ENCODE measurements at regions not wholly inside any gene's neighbourhood (a gene's known extent, or its start where the extent isn't known, plus 50 kb on each side); places are given as distances from the start of the nearest gene placed in this dataset.
A peak's percentile ranks its signal among the peaks of the same experiment; 100 is the strongest.

DNA sequence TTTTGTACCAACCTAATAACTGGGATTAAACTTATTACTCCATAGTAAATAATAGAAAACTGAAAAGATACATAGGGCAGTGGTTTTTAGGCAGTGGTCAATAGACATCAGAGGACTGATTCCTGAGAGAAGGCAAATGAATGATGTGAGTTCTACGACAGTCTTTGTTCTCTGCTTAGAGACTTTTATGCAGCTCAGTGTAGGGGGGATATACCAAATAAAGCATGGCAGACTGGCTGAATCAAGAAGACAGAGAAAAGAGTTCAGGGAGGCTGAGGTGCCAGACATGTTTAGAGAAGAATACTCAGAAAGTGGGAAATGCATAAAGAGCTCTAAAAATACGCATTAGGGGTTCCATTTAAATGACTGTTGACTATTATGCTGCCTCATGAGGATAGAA is 320.8 kb upstream of the FAR2 start:
- H3K23ac ChIP-seq (ENCODE audit: low read length), result no peak overlapping the region
- no peaks in the 10 kb centered on the region for H3K4me1 ChIP-seq (ENCODE audit: control insufficient read depth, low read depth, low read length)
- no peak overlapping the region for H3K4me3 ChIP-seq (ENCODE audit: low read length)
- H3K79me2 ChIP-seq (ENCODE audit: control insufficient read depth, insufficient read depth, low read length), result no peaks in the 10 kb centered on the region
- H3K27me3 ChIP-seq (ENCODE audit: insufficient read depth, low read length, poor library complexity), result no peaks in the 10 kb centered on the region
- no peak overlapping the region for H4K8ac ChIP-seq (ENCODE audit: low read depth, low read length)
- H3K4ac ChIP-seq (ENCODE audit: low read depth, low read length), result no peak overlapping the region
- H3K27ac ChIP-seq (ENCODE audit: low read depth, low read length), result no peak overlapping the region
- peak; percentile 6 for DNase-seq
- no peak overlapping the region for H3K9ac ChIP-seq (ENCODE audit: low read length)
- no peak overlapping the region for H3K4me2 ChIP-seq (ENCODE audit: low read length)
- H2BK5ac ChIP-seq (ENCODE audit: low read length), result no peak overlapping the region
- H2BK15ac ChIP-seq (replicated peaks; ENCODE audit: low read depth), result no peak overlapping the region
- WGBS (ENCODE audit: extremely low coverage, insufficient coverage, low lambda C conversion rate), result no CpG with 5 or more reads among the region's 2 CpGs
- no peaks in the 10 kb centered on the region for H3K79me1 ChIP-seq (ENCODE audit: low read length)
- no peak overlapping the region for H4K5ac ChIP-seq (ENCODE audit: low read length)
- no peak overlapping the region for H2BK120ac ChIP-seq (ENCODE audit: low read depth, low read length)
- no peak overlapping the region for H2AK5ac ChIP-seq (ENCODE audit: low read length)
- no peak overlapping the region for H3K56ac ChIP-seq (ENCODE audit: low read length)
- no peaks in the 10 kb centered on the region for H3K36me3 ChIP-seq (ENCODE audit: control insufficient read depth, insufficient read depth, low read length)
- no peak overlapping the region for H3K18ac ChIP-seq (ENCODE audit: low read length)

GRCh38 chr12:28830491-28830890 is 318.6 kb upstream of the FAR2 start:
- Histone ChIP-seq H3K18ac (ENCODE audit: low read length) (no peak overlapping the region), H3K9ac (ENCODE audit: low read length) (no peak overlapping the region), H3K4me3 (ENCODE audit: low read length) (no peak overlapping the region), H2BK5ac (ENCODE audit: low read length) (no peak overlapping the region), H2AK5ac (ENCODE audit: low read length) (no peak overlapping the region), H3K27ac (ENCODE audit: low read depth, low read length) (no peak overlapping the region), H2BK15ac (replicated peaks; ENCODE audit: low read depth) (no peak overlapping the region), H3K79me1 (ENCODE audit: low read length) (no peaks in the 10 kb centered on the region), H4K8ac (ENCODE audit: low read depth, low read length) (no peak overlapping the region), H3K56ac (ENCODE audit: low read length) (no peak overlapping the region), H3K4me1 (ENCODE audit: control insufficient read depth, low read depth, low read length) (no peaks in the 10 kb centered on the region), H3K4me2 (ENCODE audit: low read length) (no peak overlapping the region), H3K4ac (ENCODE audit: low read depth, low read length) (no peak overlapping the region), H2BK120ac (ENCODE audit: low read depth, low read length) (no peak overlapping the region), H3K36me3 (ENCODE audit: control insufficient read depth, insufficient read depth, low read length) (no peaks in the 10 kb centered on the region), H3K79me2 (ENCODE audit: control insufficient read depth, insufficient read depth, low read length) (no peaks in the 10 kb centered on the region), H3K23ac (ENCODE audit: low read length) (no peak overlapping the region), H3K27me3 (ENCODE audit: insufficient read depth, low read length, poor library complexity) (no peaks in the 10 kb centered on the region), H4K5ac (ENCODE audit: low read length) (no peak overlapping the region)
- no peak for DNase-seq
- no CpG with 5 or more reads among the region's 11 CpGs for WGBS (ENCODE audit: extremely low coverage, insufficient coverage, low lambda C conversion rate)

DNA sequence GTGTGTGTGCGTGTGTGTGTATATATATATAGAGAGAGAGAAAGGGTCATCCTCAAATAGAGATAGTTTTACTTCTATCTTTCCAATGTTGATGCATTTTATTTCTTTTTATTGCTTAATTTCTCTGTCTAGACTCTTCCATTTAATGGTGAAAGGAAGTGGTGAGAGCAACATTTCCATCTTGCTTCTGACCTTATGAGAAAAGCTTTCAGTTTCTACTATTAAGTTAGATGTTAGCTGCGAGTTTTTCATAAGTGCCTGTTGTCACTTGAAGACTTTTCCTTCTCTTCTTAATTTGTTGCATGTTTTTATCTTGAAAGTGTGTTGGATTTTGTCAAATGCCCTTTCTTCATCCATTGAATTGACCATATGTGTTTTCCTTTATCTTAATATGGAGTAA is 304.4 kb upstream of the FAR2 start:
- no peak overlapping the region for H2BK5ac ChIP-seq (ENCODE audit: low read length)
- no peak overlapping the region for H3K4me3 ChIP-seq (ENCODE audit: low read length)
- no peak overlapping the region for H3K56ac ChIP-seq (ENCODE audit: low read length)
- no peak overlapping the region for H4K8ac ChIP-seq (ENCODE audit: low read depth, low read length)
- no peak overlapping the region for H3K9ac ChIP-seq (ENCODE audit: low read length)
- no peak overlapping the region for H3K4me2 ChIP-seq (ENCODE audit: low read length)
- H3K18ac ChIP-seq (ENCODE audit: low read length), result no peak overlapping the region
- H3K79me2 ChIP-seq (ENCODE audit: control insufficient read depth, insufficient read depth, low read length), result no peaks in the 10 kb centered on the region
- no peak overlapping the region for H4K5ac ChIP-seq (ENCODE audit: low read length)
- H3K27me3 ChIP-seq (ENCODE audit: insufficient read depth, low read length, poor library complexity), result no peaks in the 10 kb centered on the region
- no peak for DNase-seq
- H3K23ac ChIP-seq (ENCODE audit: low read length), result no peak overlapping the region
- WGBS (ENCODE audit: extremely low coverage, insufficient coverage, low lambda C conversion rate), result no CpG with 5 or more reads among the region's 2 CpGs
- H3K27ac ChIP-seq (ENCODE audit: low read depth, low read length), result no peak overlapping the region
- H3K79me1 ChIP-seq (ENCODE audit: low read length), result no peaks in the 10 kb centered on the region
- no peak overlapping the region for H2AK5ac ChIP-seq (ENCODE audit: low read length)
- H2BK15ac ChIP-seq (replicated peaks; ENCODE audit: low read depth), result no peak overlapping the region
- no peak overlapping the region for H3K4ac ChIP-seq (ENCODE audit: low read depth, low read length)
- H3K4me1 ChIP-seq (ENCODE audit: control insufficient read depth, low read depth, low read length), result no peaks in the 10 kb centered on the region
- no peak overlapping the region for H2BK120ac ChIP-seq (ENCODE audit: low read depth, low read length)
- H3K36me3 ChIP-seq (ENCODE audit: control insufficient read depth, insufficient read depth, low read length), result no peaks in the 10 kb centered on the region

GRCh38 chr12:28851781-28852180 is 297.3 kb upstream of the FAR2 start:
- H3K4me2 ChIP-seq (ENCODE audit: low read length), result no peak overlapping the region
- H4K5ac ChIP-seq (ENCODE audit: low read length), result no peak overlapping the region
- H4K8ac ChIP-seq (ENCODE audit: low read depth, low read length), result no peak overlapping the region
- H2BK15ac ChIP-seq (replicated peaks; ENCODE audit: low read depth), result no peak overlapping the region
- H2BK5ac ChIP-seq (ENCODE audit: low read length), result no peak overlapping the region
- H3K4me1 ChIP-seq (ENCODE audit: control insufficient read depth, low read depth, low read length), result no peaks in the 10 kb centered on the region
- no peaks in the 10 kb centered on the region for H3K27me3 ChIP-seq (ENCODE audit: insufficient read depth, low read length, poor library complexity)
- H3K4me3 ChIP-seq (ENCODE audit: low read length), result no peak overlapping the region
- H3K4ac ChIP-seq (ENCODE audit: low read depth, low read length), result no peak overlapping the region
- H3K27ac ChIP-seq (ENCODE audit: low read depth, low read length), result no peak overlapping the region
- H3K79me1 ChIP-seq (ENCODE audit: low read length), result no peaks in the 10 kb centered on the region
- H3K56ac ChIP-seq (ENCODE audit: low read length), result no peak overlapping the region
- no CpG with 5 or more reads among the region's 6 CpGs for WGBS (ENCODE audit: extremely low coverage, insufficient coverage, low lambda C conversion rate)
- H3K9ac ChIP-seq (ENCODE audit: low read length), result no peak overlapping the region
- no peak for DNase-seq
- H3K18ac ChIP-seq (ENCODE audit: low read length), result no peak overlapping the region
- no peak overlapping the region for H2BK120ac ChIP-seq (ENCODE audit: low read depth, low read length)
- H3K36me3 ChIP-seq (ENCODE audit: control insufficient read depth, insufficient read depth, low read length), result no peaks in the 10 kb centered on the region
- H3K23ac ChIP-seq (ENCODE audit: low read length), result no peak overlapping the region
- no peak overlapping the region for H2AK5ac ChIP-seq (ENCODE audit: low read length)
- no peaks in the 10 kb centered on the region for H3K79me2 ChIP-seq (ENCODE audit: control insufficient read depth, insufficient read depth, low read length)

GRCh38 chr12:28855761-28856310 is 293.2 kb upstream of the FAR2 start:
- no peak for DNase-seq
- Histone ChIP-seq H3K18ac (ENCODE audit: low read length) (no peak overlapping the region), H3K27me3 (ENCODE audit: insufficient read depth, low read length, poor library complexity) (no peaks in the 10 kb centered on the region), H3K23ac (ENCODE audit: low read length) (no peak overlapping the region), H2BK120ac (ENCODE audit: low read depth, low read length) (no peak overlapping the region), H3K4me3 (ENCODE audit: low read length) (no peak overlapping the region), H3K27ac (ENCODE audit: low read depth, low read length) (no peak overlapping the region), H2BK15ac (replicated peaks; ENCODE audit: low read depth) (no peak overlapping the region), H3K4ac (ENCODE audit: low read depth, low read length) (no peak overlapping the region), H3K9ac (ENCODE audit: low read length) (no peak overlapping the region), H3K79me2 (ENCODE audit: control insufficient read depth, insufficient read depth, low read length) (no peaks in the 10 kb centered on the region), H2AK5ac (ENCODE audit: low read length) (no peak overlapping the region), H3K79me1 (ENCODE audit: low read length) (no peaks in the 10 kb centered on the region), H3K4me1 (ENCODE audit: control insufficient read depth, low read depth, low read length) (no peaks in the 10 kb centered on the region), H2BK5ac (ENCODE audit: low read length) (no peak overlapping the region), H4K8ac (ENCODE audit: low read depth, low read length) (no peak overlapping the region), H3K36me3 (ENCODE audit: control insufficient read depth, insufficient read depth, low read length) (no peaks in the 10 kb centered on the region), H3K56ac (ENCODE audit: low read length) (no peak overlapping the region), H3K4me2 (ENCODE audit: low read length) (no peak overlapping the region), H4K5ac (ENCODE audit: low read length) (no peak overlapping the region)
- no CpG with 5 or more reads among the region's 4 CpGs for WGBS (ENCODE audit: extremely low coverage, insufficient coverage, low lambda C conversion rate)

- Histone ChIP-seq H3K4me3 (ENCODE audit: low read length) (no peak overlapping the region), H3K27ac (ENCODE audit: low read depth, low read length) (no peak overlapping the region), H3K79me2 (ENCODE audit: control insufficient read depth, insufficient read depth, low read length) (no peaks in the 10 kb centered on the region), H4K8ac (ENCODE audit: low read depth, low read length) (no peak overlapping the region), H2BK15ac (replicated peaks; ENCODE audit: low read depth) (no peak overlapping the region), H3K9ac (ENCODE audit: low read length) (no peak overlapping the region), H2AK5ac (ENCODE audit: low read length) (no peak overlapping the region), H3K4ac (ENCODE audit: low read depth, low read length) (no peak overlapping the region), H3K56ac (ENCODE audit: low read length) (no peak overlapping the region), H3K27me3 (ENCODE audit: insufficient read depth, low read length, poor library complexity) (no peaks in the 10 kb centered on the region), H3K4me1 (ENCODE audit: control insufficient read depth, low read depth, low read length) (no peaks in the 10 kb centered on the region), H2BK120ac (ENCODE audit: low read depth, low read length) (no peak overlapping the region), H3K79me1 (ENCODE audit: low read length) (no peaks in the 10 kb centered on the region), H2BK5ac (ENCODE audit: low read length) (no peak overlapping the region), H3K36me3 (ENCODE audit: control insufficient read depth, insufficient read depth, low read length) (no peaks in the 10 kb centered on the region), H3K4me2 (ENCODE audit: low read length) (no peak overlapping the region), H3K18ac (ENCODE audit: low read length) (no peak overlapping the region), H3K23ac (ENCODE audit: low read length) (no peak overlapping the region), H4K5ac (ENCODE audit: low read length) (no peak overlapping the region)
- DNase-seq, result no peak
Observed at GRCh38 chr12:28857369-28857768, 291.7 kb upstream of the FAR2 start.
